Keratinocyte (primary cell): ENCODE measurements at regions not wholly inside any gene's neighbourhood (a gene's known extent, or its start where the extent isn't known, plus 50 kb on each side); places are given as distances from the start of the nearest gene placed in this dataset.

Experiments
- DNase-seq: peaks from one replicate; pipeline ENCODE4 v3.0.0-alpha.2; 2011; ENCODE audit warnings: low read depth, missing footprints, low spot score
- FAIRE-seq: peaks from 2 replicates; lab custom pipeline; 2011; peaks lifted over from hg19 to GRCh38; lab: Jason Lieb, UNC
- H2AFZ ChIP-seq: 2 replicates; pipeline ENCODE4 v1.6.0; 2012; ENCODE audit warnings: low read length, control low read depth, inconsistent platforms; ENCODE audit not compliant: control insufficient read depth
- H3K27ac ChIP-seq: 2 replicates; pipeline ENCODE4 v1.5.1; 2011; ENCODE audit warnings: low read length; ENCODE audit not compliant: control insufficient read depth, insufficient read depth
- H3K27me3 ChIP-seq: 3 replicates; pipeline ENCODE4 v1.6.0; 2011; ENCODE audit warnings: low read length; ENCODE audit not compliant: control insufficient read depth, insufficient read depth; ENCODE audit errors: extremely low read depth
- H3K36me3 ChIP-seq, 2 experiments: 2 replicates in 1 of 2; 3 replicates in 1 of 2; pipeline ENCODE4 v1.5.1; 2011; ENCODE audit warnings: low read length in 2 of 2, mild to moderate bottlenecking in 1 of 2; ENCODE audit not compliant: control insufficient read depth in 2 of 2, insufficient read depth in 2 of 2; ENCODE audit errors: extremely low read depth in 1 of 2
- H3K4me1 ChIP-seq: 3 replicates; pipeline ENCODE4 v1.5.1; 2011; ENCODE audit warnings: low read length; ENCODE audit not compliant: control insufficient read depth, insufficient read depth; ENCODE audit errors: extremely low read depth
- H3K4me2 ChIP-seq: 3 replicates; pipeline ENCODE4 v1.6.0; 2011; ENCODE audit warnings: low read depth, low read length; ENCODE audit not compliant: control insufficient read depth, insufficient read depth; ENCODE audit errors: extremely low read depth
- H3K4me3 ChIP-seq, 3 experiments: fragments of 200-600 bp in 1 of 3; sonication (generic) in 1 of 3; 2 replicates in 2 of 3; 3 replicates in 1 of 3; pipeline ENCODE4 v1.5.1; 2011 to 2016; ENCODE audit warnings: low read length in 3 of 3, mild to moderate bottlenecking in 3 of 3, control low read depth in 2 of 3, inconsistent platforms in 1 of 3, low read depth in 1 of 3, mixed read lengths in 1 of 3, mixed run types in 1 of 3, moderate library complexity in 1 of 3; ENCODE audit not compliant: control insufficient read depth in 2 of 3, insufficient read depth in 2 of 3; ENCODE audit errors: extremely low read depth in 1 of 3
- H3K79me2 ChIP-seq: 2 replicates; pipeline ENCODE4 v1.6.0; 2012; ENCODE audit warnings: low read length; ENCODE audit not compliant: control insufficient read depth, insufficient read depth
- H3K9ac ChIP-seq: 3 replicates; pipeline ENCODE4 v1.6.0; 2011; ENCODE audit warnings: low read length; ENCODE audit not compliant: control insufficient read depth, insufficient read depth; ENCODE audit errors: extremely low read depth
- H3K9me1 ChIP-seq: 3 replicates; pipeline ENCODE4 v1.6.0; 2011; ENCODE audit warnings: low read length; ENCODE audit not compliant: control insufficient read depth, insufficient read depth; ENCODE audit errors: extremely low read depth
- H3K9me3 ChIP-seq: 2 replicates; pipeline ENCODE4 v1.5.1; 2012; ENCODE audit warnings: low read depth, low read length; ENCODE audit not compliant: control insufficient read depth
- H4K20me1 ChIP-seq: 3 replicates; pipeline ENCODE4 v1.6.0; 2011; ENCODE audit warnings: low read length; ENCODE audit not compliant: control insufficient read depth, insufficient read depth; ENCODE audit errors: extremely low read depth
- EZH2 ChIP-seq: IDR thresholded peaks from one replicate; pipeline ENCODE4 v1.6.1; 2012; ENCODE audit warnings: inconsistent platforms, mild to moderate bottlenecking, low read length, moderate library complexity
- dilution Hi-C: fragments of 300-500 bp; cut with MboI; formaldehyde crosslinking; loops from one replicate; pipeline ENCODE4 v1.7.0; 2020; ENCODE audit warnings: low sequenced_read_pairs; ENCODE audit not compliant: extremely low pct_ligation_motif_present
- TF ChIP-seq, protein P1 (sequence below), 3 experiments: IDR thresholded peaks in 1 of 3; conservative IDR thresholded peaks in 1 of 3; optimal IDR thresholded peaks in 1 of 3; 2 replicates in 2 of 3; 3 replicates in 1 of 3; pipeline versions ENCODE3 to v1.5.1; 2011; ENCODE audit warnings: low read length in 3 of 3, mild to moderate bottlenecking in 3 of 3, moderate library complexity in 2 of 3, control low read depth in 1 of 3, inconsistent platforms in 1 of 3; ENCODE audit not compliant: insufficient read depth in 2 of 3; ENCODE audit errors: extremely low read depth in 1 of 3

DNA sequence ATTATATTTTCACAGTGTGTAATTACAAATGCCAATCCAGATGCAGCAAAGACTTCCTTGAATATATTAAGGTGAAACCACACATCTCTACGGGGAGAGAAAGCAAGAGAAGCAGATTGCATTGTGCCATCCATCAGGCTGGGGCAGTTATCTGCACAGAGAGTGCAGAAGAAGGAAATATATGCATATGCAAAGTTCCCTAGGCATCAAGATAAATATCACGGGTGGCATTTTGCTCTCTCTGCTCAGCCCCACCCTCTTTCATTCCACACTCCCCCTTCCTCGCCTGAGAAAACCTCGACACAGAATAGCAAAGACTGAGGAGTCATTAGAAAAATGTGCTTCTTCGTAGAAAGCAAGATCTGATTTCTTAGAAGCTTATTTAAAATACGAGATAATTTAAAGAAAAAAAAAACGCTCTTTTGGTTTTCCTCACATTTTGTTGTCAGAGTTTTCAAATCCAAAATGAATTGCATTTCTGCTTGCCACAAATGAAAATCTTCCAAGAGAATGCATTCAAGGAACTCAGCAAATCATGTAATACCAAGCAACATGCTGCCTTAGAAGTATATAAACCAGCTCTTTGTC, 283.2 kb upstream of the LMCD1 start:
- Histone ChIP-seq H3K4me1 (no peaks in the 10 kb centered on the region), H2AFZ (no peak overlapping the region), H3K36me3 (no peaks in the 10 kb centered on the region), H3K27me3 (no peaks in the 10 kb centered on the region), H3K4me3 (no peak overlapping the region), H4K20me1 (no peaks in the 10 kb centered on the region), H3K79me2 (no peaks in the 10 kb centered on the region), H3K9ac (no peak overlapping the region), H3K9me1 (no peaks in the 10 kb centered on the region), H3K4me2 (no peak overlapping the region), H3K9me3 (no peaks in the 10 kb centered on the region), H3K27ac (no peak overlapping the region)
- FAIRE-seq, result no peak
- no peak for DNase-seq
- dilution Hi-C loops, result no loop called here
- no peak for TF ChIP-seq EZH2
- TF ChIP-seq, protein P1, sequence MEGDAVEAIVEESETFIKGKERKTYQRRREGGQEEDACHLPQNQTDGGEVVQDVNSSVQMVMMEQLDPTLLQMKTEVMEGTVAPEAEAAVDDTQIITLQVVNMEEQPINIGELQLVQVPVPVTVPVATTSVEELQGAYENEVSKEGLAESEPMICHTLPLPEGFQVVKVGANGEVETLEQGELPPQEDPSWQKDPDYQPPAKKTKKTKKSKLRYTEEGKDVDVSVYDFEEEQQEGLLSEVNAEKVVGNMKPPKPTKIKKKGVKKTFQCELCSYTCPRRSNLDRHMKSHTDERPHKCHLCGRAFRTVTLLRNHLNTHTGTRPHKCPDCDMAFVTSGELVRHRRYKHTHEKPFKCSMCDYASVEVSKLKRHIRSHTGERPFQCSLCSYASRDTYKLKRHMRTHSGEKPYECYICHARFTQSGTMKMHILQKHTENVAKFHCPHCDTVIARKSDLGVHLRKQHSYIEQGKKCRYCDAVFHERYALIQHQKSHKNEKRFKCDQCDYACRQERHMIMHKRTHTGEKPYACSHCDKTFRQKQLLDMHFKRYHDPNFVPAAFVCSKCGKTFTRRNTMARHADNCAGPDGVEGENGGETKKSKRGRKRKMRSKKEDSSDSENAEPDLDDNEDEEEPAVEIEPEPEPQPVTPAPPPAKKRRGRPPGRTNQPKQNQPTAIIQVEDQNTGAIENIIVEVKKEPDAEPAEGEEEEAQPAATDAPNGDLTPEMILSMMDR (optimal IDR thresholded peaks at IDR 0.05 in 1 of 3, IDR thresholded peaks at IDR 0.05 in 1 of 3, conservative IDR thresholded peaks at IDR 0.05 in 1 of 3; ENCODE audit: extremely low read depth in 1 of 3, insufficient read depth in 2 of 3, low read length in 3 of 3), result no peak

DNA sequence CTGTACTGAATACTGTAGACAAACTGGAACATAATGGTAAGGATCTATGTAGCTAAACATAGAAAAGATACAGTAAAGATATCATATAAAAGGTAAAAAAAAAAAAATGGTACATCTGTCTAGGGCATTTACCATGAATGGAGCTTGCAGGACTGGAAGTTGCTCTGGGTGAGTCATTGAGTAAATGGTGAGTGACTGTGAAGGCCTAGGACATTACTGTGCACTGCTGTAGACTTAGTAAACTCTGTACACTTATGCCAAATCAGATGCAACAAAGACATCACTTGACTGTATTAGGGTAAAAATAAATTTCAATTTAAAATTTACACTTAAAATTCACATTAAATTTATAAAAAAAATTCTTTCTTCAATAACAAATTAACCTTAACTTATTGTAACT, 281.3 kb upstream of the LMCD1 start:
- Histone ChIP-seq H3K4me3 (no peak overlapping the region), H3K79me2 (no peaks in the 10 kb centered on the region), H3K4me1 (no peaks in the 10 kb centered on the region), H3K9ac (no peak overlapping the region), H3K36me3 (no peaks in the 10 kb centered on the region), H3K9me3 (no peaks in the 10 kb centered on the region), H3K4me2 (no peak overlapping the region), H3K9me1 (no peaks in the 10 kb centered on the region), H2AFZ (no peak overlapping the region), H3K27me3 (no peaks in the 10 kb centered on the region), H3K27ac (no peak overlapping the region), H4K20me1 (no peaks in the 10 kb centered on the region)
- DNase-seq, result no peak
- TF ChIP-seq EZH2, result no peak
- TF ChIP-seq, protein P1 (optimal IDR thresholded peaks at IDR 0.05 in 1 of 3, IDR thresholded peaks at IDR 0.05 in 1 of 3, conservative IDR thresholded peaks at IDR 0.05 in 1 of 3; ENCODE audit: extremely low read depth in 1 of 3, insufficient read depth in 2 of 3, low read length in 3 of 3), result no peak
- dilution Hi-C loops, result no loop called here
- FAIRE-seq, result no peak
